ENCODE measurements at regions not wholly inside any gene's neighbourhood (a gene's known extent, or its start where the extent isn't known, plus 50 kb on each side); places are given as distances from the start of the nearest gene placed in this dataset.

DNA sequence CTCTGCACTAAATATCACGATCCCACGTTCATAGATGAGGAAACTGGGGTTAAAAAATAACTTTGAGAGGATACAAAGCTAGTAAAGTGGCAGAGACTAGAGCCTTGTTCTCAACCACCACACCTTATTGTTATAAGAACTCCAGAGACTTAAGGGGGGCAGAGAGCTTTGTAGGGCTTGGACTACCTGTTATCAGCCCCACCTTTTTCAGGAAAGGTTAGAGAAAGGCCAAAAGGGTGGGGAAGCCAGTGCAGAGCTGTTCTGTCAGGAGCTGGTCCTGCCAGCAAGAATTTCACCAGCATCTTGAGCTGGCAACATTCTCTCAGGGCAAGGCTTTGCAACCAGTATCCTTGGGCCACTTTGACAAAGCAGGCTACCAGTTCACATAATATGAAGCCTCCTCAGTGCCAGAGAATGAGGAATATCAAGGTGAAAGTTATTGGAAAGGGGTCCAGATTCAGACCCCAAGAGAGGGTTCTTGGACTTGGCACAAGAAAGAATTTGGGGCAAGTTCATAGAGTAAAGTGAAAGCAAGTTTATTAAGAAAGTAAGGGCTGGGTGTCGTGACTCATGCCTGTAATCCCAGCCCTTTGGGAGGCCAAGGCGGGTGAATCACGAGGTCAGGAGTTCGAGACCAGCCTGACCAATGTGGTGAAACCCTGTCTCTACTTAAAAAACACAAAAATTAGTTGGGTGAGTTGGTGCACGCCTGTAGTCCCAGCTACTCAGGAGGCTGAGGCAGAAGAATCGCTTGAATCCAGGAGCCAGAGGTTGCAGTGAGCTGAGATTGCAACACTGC lies 66.2 kb upstream of the CLINT1 start:
- TF ChIP-seq, protein P1, sequence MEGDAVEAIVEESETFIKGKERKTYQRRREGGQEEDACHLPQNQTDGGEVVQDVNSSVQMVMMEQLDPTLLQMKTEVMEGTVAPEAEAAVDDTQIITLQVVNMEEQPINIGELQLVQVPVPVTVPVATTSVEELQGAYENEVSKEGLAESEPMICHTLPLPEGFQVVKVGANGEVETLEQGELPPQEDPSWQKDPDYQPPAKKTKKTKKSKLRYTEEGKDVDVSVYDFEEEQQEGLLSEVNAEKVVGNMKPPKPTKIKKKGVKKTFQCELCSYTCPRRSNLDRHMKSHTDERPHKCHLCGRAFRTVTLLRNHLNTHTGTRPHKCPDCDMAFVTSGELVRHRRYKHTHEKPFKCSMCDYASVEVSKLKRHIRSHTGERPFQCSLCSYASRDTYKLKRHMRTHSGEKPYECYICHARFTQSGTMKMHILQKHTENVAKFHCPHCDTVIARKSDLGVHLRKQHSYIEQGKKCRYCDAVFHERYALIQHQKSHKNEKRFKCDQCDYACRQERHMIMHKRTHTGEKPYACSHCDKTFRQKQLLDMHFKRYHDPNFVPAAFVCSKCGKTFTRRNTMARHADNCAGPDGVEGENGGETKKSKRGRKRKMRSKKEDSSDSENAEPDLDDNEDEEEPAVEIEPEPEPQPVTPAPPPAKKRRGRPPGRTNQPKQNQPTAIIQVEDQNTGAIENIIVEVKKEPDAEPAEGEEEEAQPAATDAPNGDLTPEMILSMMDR (IDR thresholded peaks at IDR 0.05) = no peak
- Histone ChIP-seq H3K79me2 (ENCODE audit: insufficient read depth, low read length) (no peaks in the 10 kb centered on the region), H3K9me3 (replicated peaks in 1 of 2; ENCODE audit: control insufficient read depth in 1 of 2, insufficient read depth in 1 of 2, low read length in 2 of 2) (no peaks in the 10 kb centered on the region), H2AFZ (ENCODE audit: insufficient read depth, low read depth, low read length, poor library complexity, severe bottlenecking) (no peak overlapping the region), H3K27me3 (ENCODE audit: control insufficient read depth in 2 of 2, insufficient read depth in 2 of 2, low read length in 2 of 2) (no peaks in the 10 kb centered on the region), H3K9ac (ENCODE audit: insufficient read depth, low read length, poor library complexity, severe bottlenecking) (no peak overlapping the region), H3K4me3 (replicated peaks in 1 of 3; ENCODE audit: low read depth in 2 of 3, low read length in 3 of 3) (no peak overlapping the region), H3K36me3 (replicated peaks in 1 of 2; ENCODE audit: control insufficient read depth in 1 of 2, insufficient read depth in 2 of 2, low read length in 2 of 2) (no peaks in the 10 kb centered on the region), H3K4me1 (ENCODE audit: control insufficient read depth in 1 of 2, insufficient read depth in 2 of 2, low read length in 2 of 2) (peaks cover 8% of the 10 kb centered on the region in 2 donors), H3K4me2 (replicated peaks; ENCODE audit: extremely low read depth, low read length, poor library complexity, severe bottlenecking) (no peak overlapping the region), H4K20me1 (ENCODE audit: insufficient read depth, low read length) (no peaks in the 10 kb centered on the region), H3K27ac (ENCODE audit: low read depth in 1 of 2, low read length in 2 of 2) (no peak overlapping the region)
- no peak overlapping the region for H3K4me3 Mint-ChIP-seq
- H3K4me1 Mint-ChIP-seq = peaks cover 11% of the 10 kb centered on the region
- H3K9me3 Mint-ChIP-seq = no peaks in the 10 kb centered on the region
- no peak overlapping the region for H3K27ac Mint-ChIP-seq
- H3K36me3 Mint-ChIP-seq = no peaks in the 10 kb centered on the region
- no peak for DNase-seq
- peaks cover 0 to 5% (median 2%) of the 10 kb centered on the region in 3 donors for H3K27me3 Mint-ChIP-seq (ENCODE audit: low read depth in 3 of 3)
- WGBS (ENCODE audit: insufficient coverage) = 100% methylated on average over 1 of the region's 8 CpGs
- intact Hi-C loops (cut with micrococcal nuclease) = no loop called here

- Histone ChIP-seq H3K9ac (ENCODE audit: insufficient read depth, low read length, poor library complexity, severe bottlenecking) (no peak overlapping the region), H3K27me3 (ENCODE audit: control insufficient read depth in 2 of 2, insufficient read depth in 2 of 2, low read length in 2 of 2) (no peaks in the 10 kb centered on the region), H3K4me3 (replicated peaks in 1 of 3; ENCODE audit: low read depth in 2 of 3, low read length in 3 of 3) (no peak overlapping the region), H3K27ac (ENCODE audit: low read depth in 1 of 2, low read length in 2 of 2) (no peak overlapping the region), H3K4me2 (replicated peaks; ENCODE audit: extremely low read depth, low read length, poor library complexity, severe bottlenecking) (no peak overlapping the region), H4K20me1 (ENCODE audit: insufficient read depth, low read length) (no peaks in the 10 kb centered on the region), H3K9me3 (replicated peaks in 1 of 2; ENCODE audit: control insufficient read depth in 1 of 2, insufficient read depth in 1 of 2, low read length in 2 of 2) (no peaks in the 10 kb centered on the region), H3K79me2 (ENCODE audit: insufficient read depth, low read length) (no peaks in the 10 kb centered on the region), H3K36me3 (replicated peaks in 1 of 2; ENCODE audit: control insufficient read depth in 1 of 2, insufficient read depth in 2 of 2, low read length in 2 of 2) (no peaks in the 10 kb centered on the region), H2AFZ (ENCODE audit: insufficient read depth, low read depth, low read length, poor library complexity, severe bottlenecking) (no peak overlapping the region), H3K4me1 (ENCODE audit: control insufficient read depth in 1 of 2, insufficient read depth in 2 of 2, low read length in 2 of 2) (peaks cover 14 to 15% of the 10 kb centered on the region in 2 donors)
- 100% methylated on average over 1 of the region's 2 CpGs for WGBS (ENCODE audit: insufficient coverage)
- Mint-ChIP-seq H3K4me1 (peaks cover 17% of the 10 kb centered on the region), H3K27ac (no peak overlapping the region), H3K4me3 (no peak overlapping the region), H3K9me3 (no peaks in the 10 kb centered on the region), H3K36me3 (no peaks in the 10 kb centered on the region), H3K27me3 (ENCODE audit: low read depth in 3 of 3) (peaks cover 0 to 5% (median 2%) of the 10 kb centered on the region in 3 donors)
- intact Hi-C loops (cut with micrococcal nuclease) = no loop called here
- TF ChIP-seq, protein P1 (IDR thresholded peaks at IDR 0.05) = no peak
- DNase-seq = no peak
These were observed 65.5 kb upstream of the CLINT1 start for GRCh38 chr5:157924490-157924889.
